OCI-LY3 (cell line): ENCODE measurements at regions not wholly inside any gene's neighbourhood (a gene's known extent, or its start where the extent isn't known, plus 50 kb on each side); places are given as distances from the start of the nearest gene placed in this dataset.

Experiments used
- H2AFZ ChIP-seq: fragments of 200-600, 300-600 bp; shearing (Covaris generic); 2 replicates; pipeline ENCODE4 v1.6.0; 2014; ENCODE audit warnings: antibody characterized with exemption, low read depth, low read length
- H3K27ac ChIP-seq: fragments of 200-600, 300-600 bp; sonication (generic); 2 replicates; pipeline ENCODE4 v1.5.1; 2014; ENCODE audit warnings: mild to moderate bottlenecking, low read length, moderate library complexity, mixed read lengths
- H3K27me3 ChIP-seq: fragments of 200-600, 300-600 bp; sonication (generic); 2 replicates; pipeline ENCODE4 v1.6.1; 2014; ENCODE audit warnings: low read depth, low read length, mixed read lengths
- H3K36me3 ChIP-seq: fragments of 200-600, 300-600 bp; sonication (generic); replicated peaks from 2 replicates; pipeline ENCODE3; 2014; ENCODE audit warnings: low read depth, low read length, mixed read lengths
- H3K4me1 ChIP-seq: fragments of 300-600, 200-600 bp; sonication (generic); 2 replicates; pipeline ENCODE4 v1.6.1; 2014; ENCODE audit warnings: low read length, mixed read lengths
- H3K4me2 ChIP-seq: fragments of 200-600, 300-600 bp; sonication (generic); 2 replicates; pipeline ENCODE4 v1.6.1; 2014; ENCODE audit warnings: low read length, mixed read lengths
- H3K4me3 ChIP-seq: fragments of 300-600, 200-600 bp; sonication (generic); 2 replicates; pipeline ENCODE4 v1.5.1; 2014; ENCODE audit warnings: antibody characterized with exemption, mild to moderate bottlenecking, low read length, moderate library complexity
- H3K79me2 ChIP-seq: fragments of 300-600, 200-600 bp; shearing (Covaris generic); 2 replicates; pipeline ENCODE4 v1.6.1; 2014; ENCODE audit warnings: mild to moderate bottlenecking, low read length, mixed read lengths
- H3K9ac ChIP-seq: fragments of 300-600, 200-600 bp; shearing (Covaris generic); 2 replicates; pipeline ENCODE4 v1.6.0; 2014; ENCODE audit warnings: mild to moderate bottlenecking, low read length, moderate library complexity
- H3K9me3 ChIP-seq: fragments of 200-600, 300-600 bp; shearing (Covaris generic); 2 replicates; pipeline ENCODE4 v1.6.1; 2014; ENCODE audit warnings: low read length, mixed read lengths; ENCODE audit not compliant: insufficient read depth
- H4K20me1 ChIP-seq: fragments of 200-600, 300-600 bp; sonication (generic); 2 replicates; pipeline ENCODE4 v1.6.1; 2016; ENCODE audit warnings: low read length, mixed read lengths; ENCODE audit not compliant: insufficient read depth
- CTCF ChIP-seq: fragments of 200-600, 300-600 bp; sonication (generic); IDR thresholded peaks from 2 replicates; pipeline ENCODE4 v1.5.1; 2014; ENCODE audit warnings: antibody characterized with exemption, low read length, low read depth
- EZH2phosphoT487 ChIP-seq: fragments of 200-600 bp; shearing (Covaris generic); IDR thresholded peaks from 2 replicates; pipeline ENCODE4 v1.6.1; 2018; ENCODE audit warnings: antibody characterized with exemption, mixed run types, low read depth

DNA sequence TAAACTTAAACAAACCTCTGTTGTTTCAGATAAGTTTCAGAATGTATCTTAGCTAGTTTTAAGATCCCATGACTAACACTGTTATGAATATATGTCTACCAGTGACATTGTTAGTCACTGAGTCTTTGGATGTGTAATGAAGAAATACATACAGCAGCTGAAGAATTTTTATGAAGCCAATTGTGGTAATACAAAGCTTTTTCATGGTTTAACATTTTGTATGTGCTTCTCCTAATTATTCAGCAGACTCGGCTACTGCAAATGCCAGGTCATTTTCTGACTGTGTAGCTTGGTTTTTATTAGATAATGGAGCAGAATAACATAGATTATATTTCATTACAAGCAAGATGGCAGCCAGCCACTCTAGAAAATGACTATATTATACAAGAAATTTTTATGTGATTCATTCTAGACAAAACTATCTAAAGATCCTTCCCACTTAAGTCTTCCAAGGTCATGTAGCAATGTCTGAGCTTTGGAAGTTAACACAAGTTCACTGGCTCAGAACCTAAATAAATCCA is 147.8 kb downstream of the TNFSF18 start:
- H2AFZ ChIP-seq: no peak overlapping the region
- H3K9me3 ChIP-seq: no peaks in the 10 kb centered on the region
- H3K4me1 ChIP-seq: peaks cover 40% of the 10 kb centered on the region
- H3K4me3 ChIP-seq: no peak overlapping the region
- H3K27ac ChIP-seq: no peak overlapping the region
- no peaks in the 10 kb centered on the region for H3K36me3 ChIP-seq
- no peak overlapping the region for H3K9ac ChIP-seq
- no peak overlapping the region for H3K4me2 ChIP-seq
- no peaks in the 10 kb centered on the region for H4K20me1 ChIP-seq
- no peaks in the 10 kb centered on the region for H3K79me2 ChIP-seq
- TF ChIP-seq EZH2phosphoT487 (no peak), CTCF (no peak)
- H3K27me3 ChIP-seq: peaks cover 5% of the 10 kb centered on the region; the same call in 1 of the 2 replicates

DNA sequence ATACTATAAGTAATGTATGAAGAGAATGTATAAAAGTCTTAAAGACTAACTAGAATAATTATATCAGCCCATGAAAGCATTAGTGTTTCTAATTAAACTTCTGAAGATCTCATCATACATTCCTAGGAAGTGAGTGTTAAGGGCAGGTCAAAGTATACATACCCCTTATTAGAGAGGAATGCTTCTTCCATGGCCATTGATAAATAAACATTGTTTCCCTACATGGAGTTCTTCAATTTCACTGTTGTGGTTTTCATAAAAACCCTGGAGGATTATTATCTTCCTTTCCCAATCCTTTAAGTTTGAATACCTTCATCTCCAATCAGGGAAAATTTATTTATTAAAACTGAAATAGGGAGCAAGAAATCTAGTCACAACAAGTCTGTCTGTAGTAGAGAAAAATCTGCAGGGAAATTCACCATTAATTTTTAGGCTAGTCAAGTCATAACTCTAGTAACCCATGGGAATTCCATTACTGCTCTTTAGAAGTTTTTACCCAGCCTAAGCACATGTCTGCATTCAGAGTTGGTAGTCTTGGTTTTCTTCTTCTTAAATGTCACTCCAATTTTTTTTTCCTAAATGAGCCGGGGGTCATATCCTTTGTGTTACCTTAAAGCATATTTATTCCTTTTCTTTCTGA is 147.0 kb downstream of the TNFSF18 start:
- H4K20me1 ChIP-seq: no peaks in the 10 kb centered on the region
- H3K4me1 ChIP-seq: peaks cover 40% of the 10 kb centered on the region
- no peak overlapping the region for H3K4me2 ChIP-seq
- no peak overlapping the region for H3K4me3 ChIP-seq
- no peaks in the 10 kb centered on the region for H3K79me2 ChIP-seq
- H3K9ac ChIP-seq: no peak overlapping the region
- H3K36me3 ChIP-seq: no peaks in the 10 kb centered on the region
- H3K27ac ChIP-seq: no peak overlapping the region
- H2AFZ ChIP-seq: no peak overlapping the region
- no peaks in the 10 kb centered on the region for H3K9me3 ChIP-seq
- no peak for TF ChIP-seq EZH2phosphoT487
- TF ChIP-seq CTCF: no peak
- H3K27me3 ChIP-seq: peaks cover 5% of the 10 kb centered on the region; the same call in 1 of the 2 replicates

DNA sequence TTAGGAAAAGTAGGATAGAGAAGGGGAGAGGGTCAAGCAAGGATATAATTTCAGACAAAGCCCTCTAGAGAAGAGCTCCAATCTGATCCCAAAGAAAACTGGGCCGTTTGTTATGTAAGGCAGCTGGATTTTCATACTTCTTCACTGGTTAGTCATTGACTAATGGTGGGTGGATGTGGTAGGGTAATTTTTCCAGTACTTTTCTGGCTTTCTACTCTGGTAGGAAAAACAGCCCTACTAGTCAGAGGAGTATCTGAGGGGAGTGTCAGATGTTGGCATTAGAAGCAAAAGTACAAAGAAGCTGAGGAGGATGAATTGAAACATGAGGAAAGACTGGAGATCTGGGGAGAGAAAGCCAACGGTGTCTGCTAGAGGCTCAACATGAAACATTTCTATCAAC is 145.3 kb downstream of the TNFSF18 start:
- H3K4me3 ChIP-seq: no peak overlapping the region
- H3K9me3 ChIP-seq: no peaks in the 10 kb centered on the region
- H3K27me3 ChIP-seq: no peaks in the 10 kb centered on the region
- H2AFZ ChIP-seq: no peak overlapping the region
- no peaks in the 10 kb centered on the region for H3K79me2 ChIP-seq
- no peaks in the 10 kb centered on the region for H4K20me1 ChIP-seq
- no peak overlapping the region for H3K27ac ChIP-seq
- H3K4me2 ChIP-seq: no peak overlapping the region
- no peak overlapping the region for H3K9ac ChIP-seq
- TF ChIP-seq EZH2phosphoT487: no peak
- TF ChIP-seq CTCF: no peak
- H3K36me3 ChIP-seq: no peaks in the 10 kb centered on the region
- H3K4me1 ChIP-seq: peaks cover 36% of the 10 kb centered on the region

- peak overlapping the region; percentile 36 for H3K4me2 ChIP-seq
- H3K79me2 ChIP-seq: no peaks in the 10 kb centered on the region
- H3K36me3 ChIP-seq: no peaks in the 10 kb centered on the region
- H3K4me3 ChIP-seq: no peak overlapping the region
- peak overlapping the region; percentile 8; the same call in 1 of the 2 replicates for H3K27ac ChIP-seq
- no peaks in the 10 kb centered on the region for H3K27me3 ChIP-seq
- H4K20me1 ChIP-seq: no peaks in the 10 kb centered on the region
- no peak overlapping the region for H3K9ac ChIP-seq
- H2AFZ ChIP-seq: peak overlapping the region; percentile 43; the same call in 1 of the 2 replicates
- TF ChIP-seq CTCF: no peak
- no peak for TF ChIP-seq EZH2phosphoT487
- H3K4me1 ChIP-seq: peaks cover 27% of the 10 kb centered on the region
- H3K9me3 ChIP-seq: 0 out of 2 replicates have a peak, but pooled peaks cover 3% of the 10 kb centered on the region
Observed at GRCh38 chr1:172906778-172907592, 143.8 kb downstream of the TNFSF18 start.
